ENCODE measurements at regions not wholly inside any gene's neighbourhood (a gene's known extent, or its start where the extent isn't known, plus 50 kb on each side); places are given as distances from the start of the nearest gene placed in this dataset.

- H3K23ac ChIP-seq (ENCODE audit: low read depth, low read length), result no peak overlapping the region
- no peak overlapping the region for H2BK5ac ChIP-seq (ENCODE audit: low read depth, low read length, poor library complexity, severe bottlenecking)
- no CpG with 5 or more reads among the region's 1 CpG for WGBS, 2 experiments (ENCODE audit: extremely low coverage in 2 of 2, insufficient read length in 1 of 2)
- no peak overlapping the region for H2BK15ac ChIP-seq (ENCODE audit: low read depth, low read length)
- no peaks in the 10 kb centered on the region for H4K20me1 ChIP-seq (ENCODE audit: insufficient read depth, low read length)
- no peak overlapping the region for H3K18ac ChIP-seq (ENCODE audit: low read depth, low read length)
- H4K8ac ChIP-seq (ENCODE audit: low read depth in 2 of 2, low read length in 2 of 2), result no peak overlapping the region
- ATAC-seq (ENCODE audit: low read depth) (no peak), DNase-seq (no peak)
- H3K27me3 ChIP-seq (ENCODE audit: control insufficient read depth, insufficient read depth, low read length), result no peaks in the 10 kb centered on the region
- H3K4ac ChIP-seq (ENCODE audit: low read depth, low read length), result no peak overlapping the region
- H3K9me1 ChIP-seq (ENCODE audit: insufficient read depth, low read length), result no peaks in the 10 kb centered on the region
- H2AK9ac ChIP-seq (replicated peaks; ENCODE audit: low read depth, low read length, poor library complexity), result no peak overlapping the region
- H3K4me3 ChIP-seq (ENCODE audit: insufficient read depth, low read depth, low read length), result no peak overlapping the region
- no peak overlapping the region for H4K91ac ChIP-seq (ENCODE audit: insufficient read depth, low read depth, low read length)
- no peak overlapping the region for H2AK5ac ChIP-seq (ENCODE audit: low read depth, low read length)
- H3K36me3 ChIP-seq (ENCODE audit: control insufficient read depth, insufficient read depth, low read length), result no peaks in the 10 kb centered on the region
- dilution Hi-C loops (cut with HindIII; ENCODE audit: low sequenced_read_pairs, unreplicated experiment) (no loop called here), intact Hi-C loops (cut with micrococcal nuclease) (no loop called here), in situ Hi-C loops (cut with MboI; ENCODE audit: low sequenced_read_pairs) (no loop called here)
- no peaks in the 10 kb centered on the region for H3K4me1 ChIP-seq (ENCODE audit: control insufficient read depth, insufficient read depth, low read length)
- no peak overlapping the region for H3K27ac ChIP-seq (ENCODE audit: insufficient read depth, low read length)
- CTCF ChIA-PET, result no interaction called here
- H3K14ac ChIP-seq (replicated peaks; ENCODE audit: low read depth, low read length), result no peak overlapping the region
- no peak overlapping the region for H2BK20ac ChIP-seq (ENCODE audit: low read depth, low read length)
- BruUV-seq (replicated peaks), result no TSS peak
- no peak overlapping the region for H3K9ac ChIP-seq (ENCODE audit: low read depth, low read length)
- H4K5ac ChIP-seq (ENCODE audit: low read depth, low read length), result no peak overlapping the region
- H3K56ac ChIP-seq (ENCODE audit: extremely low read depth, insufficient read depth, low read length), result no peak overlapping the region
- H3K9me3 ChIP-seq (ENCODE audit: control insufficient read depth, insufficient read depth, low read length), result no peaks in the 10 kb centered on the region
- H2BK120ac ChIP-seq (ENCODE audit: low read depth, low read length), result no peak overlapping the region
- no peak overlapping the region for H2AFZ ChIP-seq (replicated peaks; ENCODE audit: low read length, poor library complexity)
- H3K79me1 ChIP-seq (ENCODE audit: low read depth in 1 of 2, low read length in 2 of 2), result no peaks in the 10 kb centered on the region
- H3K4me2 ChIP-seq (ENCODE audit: low read depth, low read length), result no peak overlapping the region
- peak; percentile 31; the same call in 1 of the 2 replicates for TF ChIP-seq MAFK (IDR thresholded peaks at IDR 0.05; ENCODE audit: low read depth, low read length)
- no peak for TF ChIP-seq FOS (IDR thresholded peaks at IDR 0.05; ENCODE audit: low read depth, low read length)
- POLR2A ChIA-PET (ENCODE audit: unreplicated experiment), result no interaction called here
Measured at GRCh38 chr5:35513612-35514011, 104.1 kb upstream of the SPEF2 start.

Measured in IMR-90 (cell line).